H1 (cell line): ENCODE measurements at regions not wholly inside any gene's neighbourhood (a gene's known extent, or its start where the extent isn't known, plus 50 kb on each side); places are given as distances from the start of the nearest gene placed in this dataset.

ENCODE experiments used
- CTCF ChIA-PET: fragments of 300-600 bp; sonication (Branson Sonifier 250); formaldehyde crosslinking; loops from one replicate; lab custom pipeline; 2021; ENCODE audit not compliant: partially characterized antibody; lab: Charles Lee
- POLR2A ChIA-PET: fragments of 300-600 bp; sonication (Branson Sonifier 250); formaldehyde crosslinking; loops from one replicate; lab custom pipeline; 2021; ENCODE audit warnings: inconsistent platforms; ENCODE audit not compliant: partially characterized antibody; lab: Charles Lee
- DNase-seq, 2 experiments: peaks; one replicate each; pipeline versions ENCODE4 v3.0.0 to v3.0.0-alpha.2; 2010 to 2022; ENCODE audit warnings: low spot score in 2 of 2, low read depth in 1 of 2, mixed read lengths in 1 of 2
- FAIRE-seq: peaks from 2 replicates; lab custom pipeline; 2011; peaks lifted over from hg19 to GRCh38; lab: Jason Lieb, UNC
- H2AFZ ChIP-seq: 2 replicates; pipeline ENCODE4 v1.8.1; 2012; ENCODE audit warnings: low read length, inconsistent platforms
- H2AK5ac ChIP-seq: 2 replicates; pipeline ENCODE4 v1.6.1; 2013; ENCODE audit warnings: low read depth, low read length
- H2BK120ac ChIP-seq: replicated peaks from 2 replicates; pipeline ENCODE3; 2013; ENCODE audit warnings: low read depth, low read length, inconsistent platforms
- H2BK12ac ChIP-seq: 2 replicates; pipeline ENCODE4 v1.6.1; 2013; ENCODE audit warnings: low read depth, low read length
- H2BK15ac ChIP-seq: 2 replicates; pipeline ENCODE4 v1.6.1; 2013; ENCODE audit warnings: low read length
- H2BK20ac ChIP-seq: 2 replicates; pipeline ENCODE4 v1.6.1; 2013; ENCODE audit warnings: low read length
- H2BK5ac ChIP-seq: 2 replicates; pipeline ENCODE4 v1.6.1; 2013; ENCODE audit warnings: low read depth, low read length
- H3K14ac ChIP-seq: 2 replicates; pipeline ENCODE4 v1.6.1; 2013; ENCODE audit warnings: inconsistent platforms; ENCODE audit not compliant: insufficient read length
- H3K18ac ChIP-seq: 2 replicates; pipeline ENCODE4 v1.6.1; 2013; ENCODE audit warnings: low read length; ENCODE audit errors: extremely low read depth
- H3K23ac ChIP-seq: 2 replicates; pipeline ENCODE4 v1.6.1; 2013; ENCODE audit warnings: inconsistent platforms; ENCODE audit not compliant: insufficient read length
- H3K23me2 ChIP-seq: 2 replicates; pipeline ENCODE4 v1.6.1; 2013; ENCODE audit warnings: low read depth, low read length
- H3K27ac ChIP-seq: 2 replicates; pipeline ENCODE4 v1.6.1; 2011; ENCODE audit warnings: low read depth, low read length, inconsistent platforms
- H3K27me3 ChIP-seq, 4 experiments: replicated peaks in 1 of 4; 1 replicate in 1 of 4; 2 replicates in 3 of 4; pipeline versions ENCODE4 v1.6.1 to v1.8.1; 2011 to 2013; ENCODE audit warnings: low read length in 3 of 4, mild to moderate bottlenecking in 3 of 4, inconsistent platforms in 2 of 4, mixed read lengths in 2 of 4, moderate library complexity in 1 of 4; ENCODE audit not compliant: control insufficient read depth in 3 of 4, insufficient read depth in 3 of 4; ENCODE audit errors: extremely low read depth in 1 of 4
- H3K36me3 ChIP-seq, 4 experiments: 2 replicates each; pipeline versions ENCODE4 v1.6.1 to v1.8.1; 2011 to 2013; ENCODE audit warnings: mild to moderate bottlenecking in 4 of 4, low read length in 3 of 4, moderate library complexity in 2 of 4, control low read depth in 1 of 4, inconsistent platforms in 1 of 4; ENCODE audit not compliant: insufficient read depth in 4 of 4, control insufficient read depth in 2 of 4
- H3K4ac ChIP-seq: replicated peaks from 2 replicates; pipeline ENCODE3; 2013; ENCODE audit warnings: low read length, low read depth, mixed read lengths, inconsistent platforms; ENCODE audit not compliant: insufficient read length
- H3K4me1 ChIP-seq, 4 experiments: replicated peaks in 1 of 4; 1 replicate in 1 of 4; 2 replicates in 3 of 4; pipeline versions ENCODE4 v1.6.1 to v1.8.1; 2011 to 2013; ENCODE audit warnings: low read length in 3 of 4, inconsistent platforms in 2 of 4, mixed read lengths in 1 of 4; ENCODE audit not compliant: insufficient read depth in 4 of 4, control insufficient read depth in 3 of 4
- H3K4me2 ChIP-seq, 2 experiments: 2 replicates each; pipeline versions ENCODE4 v1.6.1 to v1.8.1; 2011 to 2013; ENCODE audit warnings: low read depth in 2 of 2, low read length in 2 of 2, control low read depth in 1 of 2, inconsistent platforms in 1 of 2, mild to moderate bottlenecking in 1 of 2; ENCODE audit not compliant: insufficient read depth in 1 of 2
- H3K4me3 ChIP-seq, 4 experiments: fragments of 200-600, 300-600 bp in 1 of 4; sonication (generic), shearing (Covaris generic), sonication (Bioruptor Twin) in 1 of 4; 2 replicates each; pipeline versions ENCODE4 v1.5.1 to v1.8.1; 2011 to 2016; ENCODE audit warnings: low read length in 4 of 4, low read depth in 3 of 4, control low read depth in 2 of 4, inconsistent platforms in 2 of 4, mild to moderate bottlenecking in 2 of 4, mixed read lengths in 1 of 4, moderate library complexity in 1 of 4; ENCODE audit not compliant: insufficient read depth in 2 of 4; ENCODE audit errors: extremely low read depth in 1 of 4
- H3K56ac ChIP-seq: replicated peaks from 2 replicates; pipeline ENCODE3; 2013; ENCODE audit warnings: low read depth, mild to moderate bottlenecking, mixed read lengths, low read length, inconsistent platforms; ENCODE audit not compliant: insufficient read length
- H3K79me1 ChIP-seq: 2 replicates; pipeline ENCODE4 v1.6.1; 2013; ENCODE audit warnings: low read depth, low read length, control low read depth
- H3K79me2 ChIP-seq, 2 experiments: 2 replicates each; pipeline versions ENCODE4 v1.6.1 to v1.8.1; 2012 to 2013; ENCODE audit warnings: low read length in 2 of 2, mild to moderate bottlenecking in 2 of 2, inconsistent platforms in 1 of 2; ENCODE audit not compliant: insufficient read depth in 2 of 2, control insufficient read depth in 1 of 2
- H3K9ac ChIP-seq, 4 experiments: replicated peaks in 1 of 4; 1 replicate in 1 of 4; 2 replicates in 3 of 4; pipeline versions ENCODE4 v1.6.1 to v1.8.1; 2011 to 2013; ENCODE audit warnings: low read depth in 3 of 4, low read length in 3 of 4, control low read depth in 2 of 4, mild to moderate bottlenecking in 2 of 4, moderate library complexity in 2 of 4, inconsistent platforms in 1 of 4; ENCODE audit errors: extremely low read depth in 1 of 4
- H3K9me3 ChIP-seq, 2 experiments: 2 replicates each; pipeline versions ENCODE4 v1.6.1 to v1.8.1; 2012 to 2013; ENCODE audit warnings: mild to moderate bottlenecking in 2 of 2, moderate library complexity in 2 of 2, control low read depth in 1 of 2, inconsistent platforms in 1 of 2, low read depth in 1 of 2, low read length in 1 of 2, mixed read lengths in 1 of 2; ENCODE audit not compliant: insufficient read depth in 2 of 2
- H4K20me1 ChIP-seq, 2 experiments: replicated peaks in 1 of 2; 2 replicates each; pipeline versions ENCODE3 to v1.8.1; 2011 to 2013; ENCODE audit warnings: inconsistent platforms in 2 of 2, low read length in 2 of 2, mild to moderate bottlenecking in 1 of 2; ENCODE audit not compliant: insufficient read depth in 2 of 2, control insufficient read depth in 1 of 2
- H4K5ac ChIP-seq: 2 replicates; pipeline ENCODE4 v1.6.1; 2013; ENCODE audit warnings: low read length, low read depth, mixed read lengths, inconsistent platforms; ENCODE audit not compliant: insufficient read length
- H4K8ac ChIP-seq: 2 replicates; pipeline ENCODE4 v1.8.0; 2013; ENCODE audit warnings: mild to moderate bottlenecking, moderate library complexity, low read length, inconsistent platforms; ENCODE audit not compliant: insufficient read depth; ENCODE audit errors: extremely low read depth
- H4K91ac ChIP-seq: replicated peaks from 2 replicates; pipeline ENCODE3; 2013; ENCODE audit warnings: low read length, mixed read lengths, inconsistent platforms; ENCODE audit not compliant: insufficient read length
- CHD1 ChIP-seq: IDR thresholded peaks from 2 replicates; pipeline ENCODE4 v1.6.1; 2012; ENCODE audit warnings: low read depth, low read length, improper control_type of control experiment
- CREB1 ChIP-seq: IDR thresholded peaks from 2 replicates; pipeline ENCODE4 v1.6.1; 2012; ENCODE audit warnings: inconsistent platforms
- KDM1A ChIP-seq: fragments of 200-600, 300-600 bp; sonication (generic); IDR thresholded peaks from 2 replicates; pipeline ENCODE4 v1.7.1; 2016; ENCODE audit warnings: mild to moderate bottlenecking, low read length, borderline replicate concordance
- MAFK ChIP-seq: IDR thresholded peaks from 2 replicates; pipeline ENCODE4 v1.6.1; 2012; ENCODE audit warnings: low read depth, mild to moderate bottlenecking, improper control_type of control experiment, low read length
- USF2 ChIP-seq: IDR thresholded peaks from 2 replicates; pipeline ENCODE4 v1.6.1; 2011; ENCODE audit warnings: low read length, improper control_type of control experiment
- WGBS, 2 experiments: shearing (Covaris generic) in 1 of 2; methylation state at CpG; one replicate each; pipeline versions ENCODE4 v1.1.6 to v1.1.7; 2013 to 2015; ENCODE audit warnings: low lambda C conversion rate in 2 of 2, mixed read lengths in 2 of 2, inconsistent platforms in 1 of 2, low coverage in 1 of 2, missing lambda C conversion rate in 1 of 2; ENCODE audit not compliant: insufficient replicate concordance in 2 of 2, insufficient coverage in 1 of 2, insufficient read length in 1 of 2; ENCODE audit errors: extremely low coverage in 1 of 2, missing lambda C conversion rate in 1 of 2; 5-methylcytosine and 5-hydroxymethylcytosine counted together

- ChIA-PET CTCF (interaction anchor here (1.0 to 7.3 kb wide), 7 partner anchors 14 to 1736 kb away, joined by 3 to 45 read pairs (median 4); no protein-coding TSS in a partner anchor), POLR2A (no interaction called here)
- no peaks in the 10 kb centered on the region for H4K20me1 ChIP-seq
- H3K27ac ChIP-seq: no peak overlapping the region
- 85% methylated on average over 2 of the region's 2 CpGs; no CpG with 5 or more reads in 1 of the 2 experiments for WGBS, 2 experiments
- no peak overlapping the region for H3K9ac ChIP-seq
- no peak overlapping the region for H3K56ac ChIP-seq
- H3K79me1 ChIP-seq: no peaks in the 10 kb centered on the region
- H2AFZ ChIP-seq: no peak overlapping the region
- H3K23me2 ChIP-seq: no peaks in the 10 kb centered on the region
- no peaks in the 10 kb centered on the region for H3K36me3 ChIP-seq
- H3K14ac ChIP-seq: no peak overlapping the region
- H3K4ac ChIP-seq: no peak overlapping the region
- FAIRE-seq (no peak), DNase-seq (no peak)
- H3K18ac ChIP-seq: no peak overlapping the region
- H3K23ac ChIP-seq: no peak overlapping the region
- H3K79me2 ChIP-seq: no peaks in the 10 kb centered on the region
- H2BK15ac ChIP-seq: no peak overlapping the region
- no peaks in the 10 kb centered on the region for H3K9me3 ChIP-seq
- H2BK12ac ChIP-seq: no peak overlapping the region
- no peak overlapping the region for H4K5ac ChIP-seq
- H2BK20ac ChIP-seq: no peak overlapping the region
- H3K27me3 ChIP-seq: no peaks in the 10 kb centered on the region
- TF ChIP-seq CHD1 (no peak), KDM1A (no peak), MAFK (no peak), USF2 (no peak), CREB1 (no peak)
- H4K91ac ChIP-seq: no peak overlapping the region
- H4K8ac ChIP-seq: no peak overlapping the region
- H2AK5ac ChIP-seq: no peak overlapping the region
- H3K4me3 ChIP-seq: no peak overlapping the region
- no peak overlapping the region for H2BK5ac ChIP-seq
- no peak overlapping the region for H3K4me2 ChIP-seq
- H3K4me1 ChIP-seq: no peaks in the 10 kb centered on the region
- H2BK120ac ChIP-seq: no peak overlapping the region
These were observed 158.2 kb downstream of the SPTSSA start for GRCh38 chr14:34303811-34304210.
